Caco-2 (cell line): ENCODE measurements at regions not wholly inside any gene's neighbourhood (a gene's known extent, or its start where the extent isn't known, plus 50 kb on each side); places are given as distances from the start of the nearest gene placed in this dataset.

Experiments used
- BruUV-seq: library from RNA; stranded (reverse); fragments of 400-500 nt; replicated peaks from 2 replicates; lab custom pipeline; 2021; lab: Mats Ljungman, UMichigan
- CTCF ChIA-PET: fragments of 300-600 bp; sonication (Branson Sonifier 250); formaldehyde crosslinking; loops from one replicate; lab custom pipeline; 2022; ENCODE audit warnings: antibody characterized with exemption; lab: Charles Lee
- POLR2A ChIA-PET: fragments of 300-600 bp; sonication (Branson Sonifier 250); formaldehyde crosslinking; loops from one replicate; lab custom pipeline; 2022; ENCODE audit warnings: antibody characterized with exemption; lab: Charles Lee
- DNase-seq, 2 experiments: peaks; one replicate each; pipeline versions ENCODE4 v3.0.0 to v3.0.0-alpha.2; 2020 to 2022
- H3K27me3 ChIP-seq: replicated peaks from 2 replicates; pipeline ENCODE4 v1.6.0; 2011; ENCODE audit warnings: low read length; ENCODE audit not compliant: control insufficient read depth, insufficient read depth
- H3K36me3 ChIP-seq: 2 replicates; pipeline ENCODE4 v1.5.1; 2011; ENCODE audit warnings: low read length; ENCODE audit not compliant: control insufficient read depth, insufficient read depth
- H3K4me1 ChIP-seq: fragments of 250-450 bp; sonication (Bioruptor Pico); 2 replicates; pipeline ENCODE4 v1.5.1; 2020; ENCODE audit warnings: mild to moderate bottlenecking
- H3K4me3 ChIP-seq: 2 replicates; pipeline ENCODE4 v1.5.1; 2011; ENCODE audit warnings: low read depth, mild to moderate bottlenecking, control low read depth, low read length
- H3K9me3 ChIP-seq: fragments of 250-450 bp; sonication (Bioruptor Pico); 2 replicates; pipeline ENCODE4 v1.5.1; 2020; ENCODE audit warnings: mild to moderate bottlenecking, moderate library complexity
- H3K27ac Mint-ChIP-seq: one replicate; pipeline ENCODE4 v1.8.0; 2022; ENCODE audit warnings: mixed read lengths; ENCODE audit not compliant: unreplicated experiment
- H3K27me3 Mint-ChIP-seq: one replicate; pipeline ENCODE4 v1.8.0; 2022; ENCODE audit warnings: mixed read lengths; ENCODE audit not compliant: insufficient read depth, unreplicated experiment
- H3K36me3 Mint-ChIP-seq: one replicate; pipeline ENCODE4 v1.8.0; 2022; ENCODE audit warnings: mild to moderate bottlenecking, mixed read lengths; ENCODE audit not compliant: insufficient read depth, unreplicated experiment
- H3K4me1 Mint-ChIP-seq: one replicate; pipeline ENCODE4 v1.8.0; 2022; ENCODE audit warnings: low read depth, mixed read lengths; ENCODE audit not compliant: unreplicated experiment
- H3K4me3 Mint-ChIP-seq: one replicate; pipeline ENCODE4 v1.8.0; 2022; ENCODE audit warnings: mild to moderate bottlenecking, moderate library complexity, mixed read lengths; ENCODE audit not compliant: unreplicated experiment
- H3K9me3 Mint-ChIP-seq: one replicate; pipeline ENCODE4 v1.8.0; 2022; ENCODE audit warnings: mixed read lengths; ENCODE audit not compliant: unreplicated experiment
- intact Hi-C: fragments of 100-400 bp; cut with micrococcal nuclease; formaldehyde crosslinking; loops from one replicate; pipeline ENCODE4 v1.10.0; 2022; ENCODE audit not compliant: unreplicated experiment
- TF ChIP-seq, protein P1 (sequence below), 2 experiments: fragments of 200-600 bp in 1 of 2; IDR thresholded peaks; 1 replicate in 1 of 2; 2 replicates in 1 of 2; pipeline versions ENCODE4 v1.5.1 to v1.8.0; 2011 to 2022; ENCODE audit warnings: antibody characterized with exemption in 1 of 2, control low read depth in 1 of 2, inconsistent platforms in 1 of 2, low read depth in 1 of 2, low read length in 1 of 2, mild to moderate bottlenecking in 1 of 2, moderate library complexity in 1 of 2; ENCODE audit not compliant: insufficient read depth in 1 of 2, severe bottlenecking in 1 of 2, unreplicated experiment in 1 of 2

GRCh38 chr13:105612541-105612940 is 922.9 kb downstream of the EFNB2 start:
- TF ChIP-seq, protein P1, sequence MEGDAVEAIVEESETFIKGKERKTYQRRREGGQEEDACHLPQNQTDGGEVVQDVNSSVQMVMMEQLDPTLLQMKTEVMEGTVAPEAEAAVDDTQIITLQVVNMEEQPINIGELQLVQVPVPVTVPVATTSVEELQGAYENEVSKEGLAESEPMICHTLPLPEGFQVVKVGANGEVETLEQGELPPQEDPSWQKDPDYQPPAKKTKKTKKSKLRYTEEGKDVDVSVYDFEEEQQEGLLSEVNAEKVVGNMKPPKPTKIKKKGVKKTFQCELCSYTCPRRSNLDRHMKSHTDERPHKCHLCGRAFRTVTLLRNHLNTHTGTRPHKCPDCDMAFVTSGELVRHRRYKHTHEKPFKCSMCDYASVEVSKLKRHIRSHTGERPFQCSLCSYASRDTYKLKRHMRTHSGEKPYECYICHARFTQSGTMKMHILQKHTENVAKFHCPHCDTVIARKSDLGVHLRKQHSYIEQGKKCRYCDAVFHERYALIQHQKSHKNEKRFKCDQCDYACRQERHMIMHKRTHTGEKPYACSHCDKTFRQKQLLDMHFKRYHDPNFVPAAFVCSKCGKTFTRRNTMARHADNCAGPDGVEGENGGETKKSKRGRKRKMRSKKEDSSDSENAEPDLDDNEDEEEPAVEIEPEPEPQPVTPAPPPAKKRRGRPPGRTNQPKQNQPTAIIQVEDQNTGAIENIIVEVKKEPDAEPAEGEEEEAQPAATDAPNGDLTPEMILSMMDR (IDR thresholded peaks at IDR 0.05; ENCODE audit: insufficient read depth in 1 of 2, low read depth in 1 of 2, low read length in 1 of 2, severe bottlenecking in 1 of 2, unreplicated experiment in 1 of 2), result no peak
- H3K4me3 Mint-ChIP-seq, result no peak overlapping the region
- Histone ChIP-seq H3K9me3 (no peaks in the 10 kb centered on the region), H3K4me3 (no peak overlapping the region), H3K4me1 (peaks cover 13% of the 10 kb centered on the region), H3K36me3 (no peaks in the 10 kb centered on the region), H3K27me3 (no peaks in the 10 kb centered on the region)
- intact Hi-C loops, result no loop called here
- no peaks in the 10 kb centered on the region for H3K9me3 Mint-ChIP-seq
- H3K27me3 Mint-ChIP-seq, result peaks cover 2% of the 10 kb centered on the region
- no peaks in the 10 kb centered on the region for H3K4me1 Mint-ChIP-seq
- ChIA-PET POLR2A (no interaction called here), CTCF (no interaction called here)
- H3K27ac Mint-ChIP-seq, result no peak overlapping the region
- H3K36me3 Mint-ChIP-seq, result no peaks in the 10 kb centered on the region
- no peak for DNase-seq
- no TSS peak for BruUV-seq

- no peaks in the 10 kb centered on the region for H3K9me3 ChIP-seq
- no TSS peak for BruUV-seq
- intact Hi-C loops, result no loop called here
- no peak for DNase-seq
- no peaks in the 10 kb centered on the region for H3K36me3 Mint-ChIP-seq
- ChIA-PET CTCF (no interaction called here), POLR2A (no interaction called here)
- no peaks in the 10 kb centered on the region for H3K9me3 Mint-ChIP-seq
- H3K27me3 ChIP-seq, result no peaks in the 10 kb centered on the region
- H3K4me3 ChIP-seq, result no peak overlapping the region
- no peaks in the 10 kb centered on the region for H3K4me1 Mint-ChIP-seq
- H3K36me3 ChIP-seq, result no peaks in the 10 kb centered on the region
- TF ChIP-seq, protein P1 (IDR thresholded peaks at IDR 0.05; ENCODE audit: insufficient read depth in 1 of 2, low read depth in 1 of 2, low read length in 1 of 2, severe bottlenecking in 1 of 2, unreplicated experiment in 1 of 2), result no peak
- H3K4me1 ChIP-seq, result peaks cover 13% of the 10 kb centered on the region
- peaks cover 2% of the 10 kb centered on the region for H3K27me3 Mint-ChIP-seq
- no peak overlapping the region for H3K27ac Mint-ChIP-seq
- H3K4me3 Mint-ChIP-seq, result no peak overlapping the region
These were observed 924.0 kb downstream of the EFNB2 start for GRCh38 chr13:105611424-105611823.

- intact Hi-C loops, result no loop called here
- Mint-ChIP-seq H3K27ac (no peak overlapping the region), H3K4me1 (no peaks in the 10 kb centered on the region), H3K9me3 (no peaks in the 10 kb centered on the region), H3K36me3 (no peaks in the 10 kb centered on the region), H3K27me3 (peaks cover 5% of the 10 kb centered on the region), H3K4me3 (no peak overlapping the region)
- Histone ChIP-seq H3K9me3 (no peaks in the 10 kb centered on the region), H3K27me3 (no peaks in the 10 kb centered on the region), H3K4me1 (peaks cover 13% of the 10 kb centered on the region), H3K36me3 (no peaks in the 10 kb centered on the region), H3K4me3 (no peak overlapping the region)
- ChIA-PET POLR2A (no interaction called here), CTCF (no interaction called here)
- TF ChIP-seq, protein P1 (IDR thresholded peaks at IDR 0.05; ENCODE audit: insufficient read depth in 1 of 2, low read depth in 1 of 2, low read length in 1 of 2, severe bottlenecking in 1 of 2, unreplicated experiment in 1 of 2), result no peak
- BruUV-seq, result no TSS peak
- no peak for DNase-seq
These were observed 927.4 kb downstream of the EFNB2 start for GRCh38 chr13:105608104-105608503.
